Naive thymus-derived CD4-positive, alpha-beta T cell (primary cell): ENCODE measurements at regions not wholly inside any gene's neighbourhood (a gene's known extent, or its start where the extent isn't known, plus 50 kb on each side); places are given as distances from the start of the nearest gene placed in this dataset.
"Not testable (repeated sequence)": the region's sequence is repeated elsewhere in the genome, so short reads cannot be mapped to it uniquely, and the experiment has no call there.

ENCODE experiments used
- ATAC-seq: fragments of 150-1000 bp; cut with Tn5 transposase; 2 replicates; pipeline ENCODE4 v1.10.0; 2021; ENCODE audit warnings: mild to moderate bottlenecking, moderate library complexity
- CTCF ChIA-PET: fragments of 350-600 bp; sonication (Branson Sonifier 250); formaldehyde crosslinking; loops from one replicate; lab custom pipeline; 2021; ENCODE audit warnings: antibody characterized with exemption; lab: Charles Lee
- POLR2A ChIA-PET: fragments of 350-600 bp; sonication (Branson Sonifier 250); formaldehyde crosslinking; loops from one replicate; lab custom pipeline; 2021; ENCODE audit warnings: antibody characterized with exemption, inconsistent platforms; lab: Charles Lee
- DNase-seq, 9 donors: peaks; one replicate each; pipeline versions ENCODE4 v3.0.0 to v3.0.0-alpha.2; 2020 to 2022; ENCODE audit warnings: mixed read lengths in 1 of 9
- H3K27ac ChIP-seq: one replicate; pipeline ENCODE4 v1.7.0; 2013; ENCODE audit warnings: mild to moderate bottlenecking, low read depth, low read length, moderate library complexity
- H3K27me3 ChIP-seq, 2 donors: one replicate each; pipeline ENCODE4 v1.7.0; 2013; ENCODE audit warnings: low read length in 2 of 2, mild to moderate bottlenecking in 2 of 2, moderate library complexity in 2 of 2; ENCODE audit not compliant: control insufficient read depth in 2 of 2, insufficient read depth in 2 of 2
- H3K36me3 ChIP-seq, 3 experiments: 1 replicate in 2 of 3; 2 replicates in 1 of 3; pipeline ENCODE4 v1.7.0; 2013; ENCODE audit warnings: low read length in 3 of 3, mild to moderate bottlenecking in 3 of 3, moderate library complexity in 1 of 3; ENCODE audit not compliant: insufficient read depth in 3 of 3, control insufficient read depth in 2 of 3
- H3K4me1 ChIP-seq, 2 donors: one replicate each; pipeline ENCODE4 v1.7.0; 2013; ENCODE audit warnings: low read length in 2 of 2, mild to moderate bottlenecking in 2 of 2, moderate library complexity in 1 of 2; ENCODE audit not compliant: control insufficient read depth in 2 of 2, insufficient read depth in 2 of 2
- H3K4me3 ChIP-seq: 2 replicates; pipeline ENCODE4 v1.7.0; 2013; ENCODE audit warnings: mild to moderate bottlenecking, low read length
- H3K9me3 ChIP-seq, 3 experiments: 1 replicate in 2 of 3; 2 replicates in 1 of 3; pipeline ENCODE4 v1.7.0; 2013; ENCODE audit warnings: low read length in 3 of 3; ENCODE audit not compliant: control insufficient read depth in 2 of 3
- H3K27ac Mint-ChIP-seq, 9 donors: one replicate each; pipeline ENCODE4 v1.8.0; 2020 to 2022; ENCODE audit warnings: mixed read lengths in 9 of 9, mild to moderate bottlenecking in 8 of 9, moderate library complexity in 5 of 9, inconsistent platforms in 2 of 9
- H3K27me3 Mint-ChIP-seq, 5 donors: one replicate each; pipeline ENCODE4 v1.8.0; 2021 to 2022; ENCODE audit warnings: mixed read lengths in 5 of 5, mild to moderate bottlenecking in 1 of 5
- H3K36me3 Mint-ChIP-seq, 5 donors: one replicate each; pipeline ENCODE4 v1.8.0; 2020 to 2022; ENCODE audit warnings: mixed read lengths in 5 of 5, mild to moderate bottlenecking in 3 of 5, inconsistent platforms in 1 of 5
- H3K4me1 Mint-ChIP-seq, 7 donors: one replicate each; pipeline ENCODE4 v1.8.0; 2020 to 2022; ENCODE audit warnings: mixed read lengths in 7 of 7, mild to moderate bottlenecking in 3 of 7, inconsistent platforms in 1 of 7
- H3K4me3 Mint-ChIP-seq, 10 donors: one replicate each; pipeline ENCODE4 v1.8.0; 2020 to 2022; ENCODE audit warnings: mild to moderate bottlenecking in 10 of 10, mixed read lengths in 10 of 10, moderate library complexity in 6 of 10, inconsistent platforms in 2 of 10
- H3K9me3 Mint-ChIP-seq, 11 donors: one replicate each; pipeline ENCODE4 v1.8.0; 2020 to 2022; ENCODE audit warnings: mixed read lengths in 11 of 11, mild to moderate bottlenecking in 4 of 11, inconsistent platforms in 1 of 11, moderate library complexity in 1 of 11
- intact Hi-C, 2 donors: fragments of 100-400 bp; cut with micrococcal nuclease; formaldehyde crosslinking; loops; one replicate each; pipeline ENCODE4 v1.15.1; 2023

- Mint-ChIP-seq H3K27ac (peak overlapping the region in 1 of 9 donors; percentile 23), H3K27me3 (peaks cover 0 to 13% (median 10%) of the 10 kb centered on the region in 5 donors), H3K9me3 (peaks cover 0 to 2% (median 0%) of the 10 kb centered on the region in 11 donors), H3K4me3 (no peak overlapping the region), H3K36me3 (no peaks in the 10 kb centered on the region), H3K4me1 (no peaks in the 10 kb centered on the region)
- Histone ChIP-seq H3K9me3 (no peaks in the 10 kb centered on the region), H3K4me1 (no peaks in the 10 kb centered on the region), H3K27ac (no peak overlapping the region), H3K36me3 (no peaks in the 10 kb centered on the region), H3K27me3 (no peaks in the 10 kb centered on the region), H3K4me3 (no peak overlapping the region)
- POLR2A ChIA-PET, result no interaction called here
- ATAC-seq, result no peak
- CTCF ChIA-PET, result no interaction called here
- intact Hi-C loops, result no loop called here
- DNase-seq, result no peak
Measured at GRCh38 chr11:45736424-45736823, 68.5 kb upstream of the SLC35C1 start.

GRCh38 chr11:45733176-45733575 lies 67.8 kb upstream of the CHST1 start:
- Histone ChIP-seq H3K27ac (no peak overlapping the region), H3K9me3 (no peaks in the 10 kb centered on the region), H3K4me1 (no peaks in the 10 kb centered on the region), H3K27me3 (no peaks in the 10 kb centered on the region), H3K36me3 (no peaks in the 10 kb centered on the region), H3K4me3 (no peak overlapping the region)
- Mint-ChIP-seq H3K4me1 (no peaks in the 10 kb centered on the region), H3K36me3 (no peaks in the 10 kb centered on the region), H3K27me3 (peaks cover 0 to 16% (median 10%) of the 10 kb centered on the region in 5 donors), H3K9me3 (peaks cover 0 to 3% (median 0%) of the 10 kb centered on the region in 11 donors), H3K4me3 (no peak overlapping the region), H3K27ac (no peak overlapping the region)
- DNase-seq (no peak), ATAC-seq (no peak)
- intact Hi-C loops, result no loop called here
- ChIA-PET CTCF (no interaction called here), POLR2A (no interaction called here)

- H3K36me3 ChIP-seq, result no peaks in the 10 kb centered on the region
- H3K27ac Mint-ChIP-seq, result no peak overlapping the region
- CTCF ChIA-PET, result no interaction called here
- H3K27me3 Mint-ChIP-seq, result peaks cover 0 to 21% (median 10%) of the 10 kb centered on the region in 5 donors
- H3K9me3 Mint-ChIP-seq, result peaks cover 0 to 3% (median 0%) of the 10 kb centered on the region in 11 donors
- DNase-seq (no peak), ATAC-seq (no peak)
- no peak overlapping the region for H3K27ac ChIP-seq
- no peaks in the 10 kb centered on the region for H3K9me3 ChIP-seq
- POLR2A ChIA-PET, result no interaction called here
- intact Hi-C loops, result no loop called here
- no peaks in the 10 kb centered on the region for H3K36me3 Mint-ChIP-seq
- no peaks in the 10 kb centered on the region for H3K27me3 ChIP-seq
- no peaks in the 10 kb centered on the region for H3K4me1 ChIP-seq
- H3K4me1 Mint-ChIP-seq, result no peaks in the 10 kb centered on the region
- no peak overlapping the region for H3K4me3 ChIP-seq
- H3K4me3 Mint-ChIP-seq, result no peak overlapping the region
Measured at GRCh38 chr11:45732343-45732742, 66.9 kb upstream of the CHST1 start.

GRCh38 chr11:45731171-45731570 lies 65.7 kb upstream of the CHST1 start:
- POLR2A ChIA-PET, CTCF ChIA-PET, ATAC-seq, H3K4me3 Mint-ChIP-seq, H3K9me3 ChIP-seq, H3K9me3 Mint-ChIP-seq, DNase-seq, H3K4me1 ChIP-seq, H3K36me3 Mint-ChIP-seq, H3K4me1 Mint-ChIP-seq, H3K27ac ChIP-seq, intact Hi-C loops, H3K27ac Mint-ChIP-seq, H3K27me3 ChIP-seq, H3K4me3 ChIP-seq, H3K36me3 ChIP-seq: not testable (repeated sequence)
- peaks cover 0 to 23% (median 9%) of the 10 kb centered on the region in 5 donors for H3K27me3 Mint-ChIP-seq

- Mint-ChIP-seq H3K4me3 (no peak overlapping the region), H3K9me3 (peaks cover 0 to 3% (median 0%) of the 10 kb centered on the region in 11 donors), H3K4me1 (no peaks in the 10 kb centered on the region), H3K36me3 (no peaks in the 10 kb centered on the region), H3K27ac (no peak overlapping the region), H3K27me3 (peaks cover 3 to 34% (median 15%) of the 10 kb centered on the region in 5 donors)
- no peaks in the 10 kb centered on the region for H3K4me1 ChIP-seq
- DNase-seq (no peak), ATAC-seq (no peak)
- H3K4me3 ChIP-seq, result no peak overlapping the region
- ChIA-PET CTCF (no interaction called here), POLR2A (no interaction called here)
- intact Hi-C loops, result no loop called here
- no peaks in the 10 kb centered on the region for H3K36me3 ChIP-seq
- no peaks in the 10 kb centered on the region for H3K27me3 ChIP-seq
- no peaks in the 10 kb centered on the region for H3K9me3 ChIP-seq
- H3K27ac ChIP-seq, result no peak overlapping the region
Measured at GRCh38 chr11:45730014-45730413, 64.6 kb upstream of the CHST1 start.

GRCh38 chr11:45726493-45727054 lies 61.2 kb upstream of the CHST1 start:
- DNase-seq, result no peak
- Mint-ChIP-seq H3K4me1 (no peaks in the 10 kb centered on the region), H3K4me3 (no peak overlapping the region), H3K27ac (no peak overlapping the region), H3K36me3 (no peaks in the 10 kb centered on the region), H3K27me3 (peaks cover 3 to 40% (median 12%) of the 10 kb centered on the region in 5 donors), H3K9me3 (peaks cover 0 to 3% (median 0%) of the 10 kb centered on the region in 11 donors)
- Histone ChIP-seq H3K4me1 (no peaks in the 10 kb centered on the region), H3K36me3 (no peaks in the 10 kb centered on the region), H3K9me3 (no peaks in the 10 kb centered on the region), H3K4me3 (no peak overlapping the region), H3K27me3 (no peaks in the 10 kb centered on the region), H3K27ac (no peak overlapping the region)
- POLR2A ChIA-PET, result no interaction called here
- intact Hi-C loops, result no loop called here
- CTCF ChIA-PET, result no interaction called here
- ATAC-seq, result no peak

- Histone ChIP-seq H3K36me3 (no peaks in the 10 kb centered on the region), H3K27me3 (no peaks in the 10 kb centered on the region), H3K9me3 (no peaks in the 10 kb centered on the region), H3K27ac (no peak overlapping the region), H3K4me3 (no peak overlapping the region), H3K4me1 (no peaks in the 10 kb centered on the region)
- H3K4me3 Mint-ChIP-seq, result no peak overlapping the region
- DNase-seq (no peak), ATAC-seq (no peak)
- ChIA-PET POLR2A (no interaction called here), CTCF (no interaction called here)
- H3K36me3 Mint-ChIP-seq, result no peaks in the 10 kb centered on the region
- H3K27me3 Mint-ChIP-seq, result peaks cover 3 to 40% (median 12%) of the 10 kb centered on the region in 5 donors
- intact Hi-C loops, result no loop called here
- H3K9me3 Mint-ChIP-seq, result peaks cover 0 to 3% (median 0%) of the 10 kb centered on the region in 11 donors
- no peaks in the 10 kb centered on the region for H3K4me1 Mint-ChIP-seq
- no peak overlapping the region for H3K27ac Mint-ChIP-seq
Measured at GRCh38 chr11:45725776-45726492, 60.5 kb upstream of the CHST1 start.
